ENCODE measurements at regions not wholly inside any gene's neighbourhood (a gene's known extent, or its start where the extent isn't known, plus 50 kb on each side); places are given as distances from the start of the nearest gene placed in this dataset.

- TF ChIP-seq CTCF (IDR thresholded peaks at IDR 0.05; ENCODE audit: low read depth, low read length, poor library complexity, severe bottlenecking) (no peak), EZH2phosphoT487 (IDR thresholded peaks at IDR 0.05; ENCODE audit: borderline replicate concordance, low read length) (no peak)
Measured at GRCh38 chr7:27346531-27347275, 104.1 kb downstream of the EVX1 start.
